ENCODE measurements at regions not wholly inside any gene's neighbourhood (a gene's known extent, or its start where the extent isn't known, plus 50 kb on each side); places are given as distances from the start of the nearest gene placed in this dataset.

GRCh38 chr15:89385596-89386331, 51.1 kb upstream of the POLG start:
- Mint-ChIP-seq H3K4me3 (ENCODE audit: unreplicated experiment) (no peak overlapping the region), H3K4me1 (ENCODE audit: low read depth, unreplicated experiment) (no peaks in the 10 kb centered on the region), H3K27me3 (ENCODE audit: insufficient read depth, unreplicated experiment) (peaks cover 21% of the 10 kb centered on the region), H3K36me3 (ENCODE audit: insufficient read depth, unreplicated experiment) (peaks cover 6% of the 10 kb centered on the region), H3K27ac (ENCODE audit: unreplicated experiment) (no peak overlapping the region), H3K9me3 (ENCODE audit: unreplicated experiment) (no peaks in the 10 kb centered on the region)
- TF ChIP-seq CTCF (IDR thresholded peaks at IDR 0.05; ENCODE audit: insufficient read depth in 1 of 2, low read depth in 1 of 2, low read length in 1 of 2, severe bottlenecking in 1 of 2, unreplicated experiment in 1 of 2) = no peak
- H3K9me3 ChIP-seq = no peaks in the 10 kb centered on the region
- no TSS peak for BruUV-seq (replicated peaks)
- no peaks in the 10 kb centered on the region for H3K36me3 ChIP-seq (ENCODE audit: control insufficient read depth, insufficient read depth, low read length)
- intact Hi-C loops (cut with micrococcal nuclease; ENCODE audit: unreplicated experiment) = no loop called here
- H3K27me3 ChIP-seq (replicated peaks; ENCODE audit: control insufficient read depth, insufficient read depth, low read length) = no peaks in the 10 kb centered on the region; the same call in 1 of the 2 replicates
- DNase-seq = no peak
- ChIA-PET POLR2A (interaction anchor here (0.6 kb wide), 1 partner anchor 156 kb away, joined by 12 read pairs; no protein-coding TSS in a partner anchor), CTCF (interaction anchor here (0.6 kb wide), 1 partner anchor 31 kb away, joined by 3 read pairs; no protein-coding TSS in a partner anchor)
- H3K4me1 ChIP-seq = no peaks in the 10 kb centered on the region
- H3K4me3 ChIP-seq (ENCODE audit: low read depth, low read length) = no peak overlapping the region
